K562 (cell line): ENCODE measurements at regions not wholly inside any gene's neighbourhood (a gene's known extent, or its start where the extent isn't known, plus 50 kb on each side); places are given as distances from the start of the nearest gene placed in this dataset.

Experiments
- ATAC-seq: fragments of 200-7000 bp; cut with Tn5 transposase; 3 replicates; pipeline ENCODE4 v1.9.1; 2020; ENCODE audit warnings: moderate library complexity
- BruUV-seq: library from RNA; stranded (reverse); fragments of 400-500 nt; replicated peaks from 2 replicates; lab custom pipeline; 2021; lab: Mats Ljungman, UMichigan
- CTCF ChIA-PET: fragments of 300-600 bp; formaldehyde crosslinking; extraction: SDS; loops from one replicate; lab custom pipeline; 2021; ENCODE audit warnings: low intra/inter-chr PET ratio; lab: Yijun Ruan, JAX
- POLR2A ChIA-PET: fragments of 300-600, 350-650 bp; sonication (Branson Sonifier 250); formaldehyde crosslinking; extraction: SDS; loops from one replicate; lab custom pipeline; 2021; ENCODE audit warnings: antibody characterized with exemption, inconsistent platforms; lab: Yijun Ruan, JAX
- DNase-seq, 4 experiments: peaks; one replicate each; pipeline versions ENCODE4 v3.0.0 to v3.0.0-alpha.2; 2011 to 2018; ENCODE audit warnings: low spot score in 3 of 4, mixed read lengths in 3 of 4; ENCODE audit errors: extremely low read depth in 1 of 4
- FAIRE-seq: peaks from 2 replicates; lab custom pipeline; 2011; peaks lifted over from hg19 to GRCh38; lab: Jason Lieb, UNC
- H2AFZ ChIP-seq: 2 replicates; pipeline ENCODE4 v1.6.0; 2011; ENCODE audit warnings: low read depth, low read length, control low read depth, inconsistent platforms
- H3K27ac ChIP-seq: fragments of 200-600 bp; 3 replicates; pipeline ENCODE4 v1.8.0; 2011; ENCODE audit warnings: low read depth, mild to moderate bottlenecking, control low read depth, inconsistent platforms, low read length, moderate library complexity, mixed read lengths; ENCODE audit errors: extremely low read depth
- H3K27me3 ChIP-seq, 2 experiments: fragments of 300-600 bp in 1 of 2; 2 replicates in 1 of 2; 3 replicates in 1 of 2; pipeline versions ENCODE4 v1.6.0 to v1.8.0; 2011; ENCODE audit warnings: inconsistent platforms in 2 of 2, low read length in 2 of 2, mild to moderate bottlenecking in 1 of 2, mixed read lengths in 1 of 2, moderate library complexity in 1 of 2; ENCODE audit not compliant: control insufficient read depth in 2 of 2, insufficient read depth in 2 of 2
- H3K36me3 ChIP-seq: fragments of 300-600 bp; 3 replicates; pipeline ENCODE4 v1.8.0; 2011; ENCODE audit warnings: mild to moderate bottlenecking, low read length, inconsistent platforms; ENCODE audit not compliant: control insufficient read depth, insufficient read depth
- H3K4me1 ChIP-seq, 2 experiments: fragments of 200-600 bp in 1 of 2; replicated peaks in 1 of 2; 2 replicates in 1 of 2; 3 replicates in 1 of 2; pipeline versions ENCODE4 v1.5.1 to v1.8.0; 2011; ENCODE audit warnings: inconsistent platforms in 2 of 2, low read length in 2 of 2, mild to moderate bottlenecking in 1 of 2, mixed read lengths in 1 of 2, moderate library complexity in 1 of 2; ENCODE audit not compliant: control insufficient read depth in 2 of 2, insufficient read depth in 2 of 2
- H3K4me2 ChIP-seq: 2 replicates; pipeline ENCODE4 v1.6.1; 2011; ENCODE audit warnings: low read length, control low read depth, inconsistent platforms, mixed read lengths; ENCODE audit not compliant: insufficient read depth
- H3K4me3 ChIP-seq: fragments of 200-600 bp; sonication (generic), shearing (Covaris generic); 2 replicates; pipeline ENCODE4 v1.5.1; 2016; ENCODE audit warnings: control low read depth, inconsistent platforms
- H3K79me2 ChIP-seq: fragments of 200-600 bp; 3 replicates; pipeline ENCODE4 v1.8.0; 2011; ENCODE audit warnings: low read length, inconsistent platforms; ENCODE audit not compliant: control insufficient read depth, insufficient read depth
- H3K9ac ChIP-seq, 2 experiments: 2 replicates each; pipeline versions ENCODE4 v1.6.0 to v1.6.1; 2011; ENCODE audit warnings: low read depth in 2 of 2, low read length in 2 of 2, control low read depth in 1 of 2, inconsistent platforms in 1 of 2, mild to moderate bottlenecking in 1 of 2, mixed read lengths in 1 of 2; ENCODE audit not compliant: insufficient read depth in 1 of 2
- H3K9me1 ChIP-seq: one replicate; pipeline ENCODE4 v1.6.0; 2011; ENCODE audit warnings: inconsistent platforms, mild to moderate bottlenecking, low read length, moderate library complexity; ENCODE audit not compliant: control insufficient read depth, insufficient read depth
- H3K9me3 ChIP-seq: replicated peaks from 2 replicates; pipeline ENCODE4 v1.5.1; 2011; ENCODE audit warnings: low read depth, low read length, inconsistent platforms; ENCODE audit not compliant: control insufficient read depth, insufficient read depth
- H4K20me1 ChIP-seq: replicated peaks from 2 replicates; pipeline ENCODE4 v1.6.1; 2011; ENCODE audit warnings: low read length, inconsistent platforms, mixed read lengths; ENCODE audit not compliant: control insufficient read depth, insufficient read depth
- CEBPG ChIP-seq, 3 experiments: fragments of 200-800 bp in 1 of 3; sonication (Bioruptor generic) in 1 of 3; sonication (generic) in 1 of 3; formaldehyde crosslinking in 1 of 3; IDR thresholded peaks in 2 of 3; conservative IDR thresholded peaks in 1 of 3; 2 replicates each; pipeline versions ENCODE4 v1.6.1 to v1.8.0; 2016 to 2022; ENCODE audit warnings: missing compliant biosample characterization in 2 of 3, missing genetic modification characterization in 2 of 3, mild to moderate bottlenecking in 1 of 3, missing genetic modification reagents in 1 of 3
- DDX20 ChIP-seq: fragments of 450-650 bp; IDR thresholded peaks from 2 replicates; pipeline ENCODE4 v1.6.1; 2016; ENCODE audit warnings: missing genetic modification characterization, low read depth, mild to moderate bottlenecking, missing compliant biosample characterization, moderate library complexity
- DMBX1 ChIP-seq: fragments of 250-450 bp; sonication (Bioruptor Pico); IDR thresholded peaks from 2 replicates; pipeline ENCODE4 v1.8.0; 2022; ENCODE audit warnings: inconsistent platforms, mild to moderate bottlenecking, moderate library complexity, borderline replicate concordance
- E2F6 ChIP-seq, 2 experiments: IDR thresholded peaks; 2 replicates each; pipeline ENCODE4 v1.6.1; 2011; ENCODE audit warnings: borderline replicate concordance in 1 of 2, control low read depth in 1 of 2, low read depth in 1 of 2, low read length in 1 of 2, mild to moderate bottlenecking in 1 of 2, mixed read lengths in 1 of 2, moderate library complexity in 1 of 2; ENCODE audit not compliant: insufficient read depth in 1 of 2, insufficient read length in 1 of 2, poor library complexity in 1 of 2, severe bottlenecking in 1 of 2; ENCODE audit errors: extremely low read depth in 1 of 2
- FOXK2 ChIP-seq, 2 experiments: fragments of 450-650 bp; IDR thresholded peaks in 1 of 2; conservative IDR thresholded peaks in 1 of 2; 2 replicates each; pipeline ENCODE4 v1.6.1; 2016; ENCODE audit warnings: low read depth in 2 of 2, mild to moderate bottlenecking in 1 of 2
- HNRNPUL1 ChIP-seq: fragments of 200-400 bp; formaldehyde crosslinking; IDR thresholded peaks from 2 replicates; pipeline ENCODE4 v1.6.1; 2017; ENCODE audit warnings: low read length
- MCM2 ChIP-seq: fragments of 450-650 bp; IDR thresholded peaks from 2 replicates; pipeline ENCODE4 v1.6.1; 2017; ENCODE audit warnings: low read depth, mild to moderate bottlenecking
- MTF1 ChIP-seq: fragments of 250-450 bp; sonication (Bioruptor Pico); IDR thresholded peaks from 2 replicates; pipeline ENCODE4 v1.9.0; 2021; ENCODE audit warnings: moderate library complexity, mild to moderate bottlenecking, inconsistent platforms, borderline replicate concordance
- NR2C1 ChIP-seq, 2 experiments: fragments of 450-650 bp; IDR thresholded peaks; 2 replicates each; pipeline ENCODE4 v1.6.1; 2017; ENCODE audit warnings: mild to moderate bottlenecking in 2 of 2, antibody characterized with exemption in 1 of 2, inconsistent platforms in 1 of 2, missing compliant biosample characterization in 1 of 2, missing genetic modification characterization in 1 of 2
- PYGO2 ChIP-seq: fragments of 450-650 bp; IDR thresholded peaks from 2 replicates; pipeline ENCODE4 v1.6.1; 2016; ENCODE audit warnings: mild to moderate bottlenecking, missing genetic modification characterization, moderate library complexity, missing compliant biosample characterization
- RB1 ChIP-seq: fragments of 450-650 bp; IDR thresholded peaks from 2 replicates; pipeline ENCODE4 v1.6.1; 2017; ENCODE audit warnings: low read depth, mild to moderate bottlenecking
- RBBP5 ChIP-seq: fragments of 200-600 bp; sonication (generic); IDR thresholded peaks from 2 replicates; pipeline ENCODE4 v1.6.1; 2012; ENCODE audit warnings: borderline replicate concordance, mild to moderate bottlenecking, low read length, control low read depth, inconsistent platforms; ENCODE audit not compliant: insufficient read depth, poor library complexity, severe bottlenecking
- TBP ChIP-seq: optimal IDR thresholded peaks from 2 replicates; pipeline ENCODE3; 2011; ENCODE audit warnings: low read depth, low read length, improper control_type of control experiment
- ZNF512 ChIP-seq: IDR thresholded peaks from 2 replicates; pipeline ENCODE4 v1.6.1; 2016; ENCODE audit warnings: missing genetic modification characterization, missing compliant biosample characterization
- WGBS: fragments of 100-300 bp; shearing (Covaris generic); methylation state at CpG from one replicate; pipeline ENCODE4 v1.1.6; 2016; ENCODE audit warnings: low coverage, mixed read lengths; ENCODE audit not compliant: insufficient coverage; ENCODE audit errors: missing lambda C conversion rate; 5-methylcytosine and 5-hydroxymethylcytosine counted together
- in situ Hi-C: fragments of 300-500 bp; cut with MboI; formaldehyde crosslinking; loops from 4 replicates; pipeline ENCODE4 v1.15.0; 2018; ENCODE audit warnings: inconsistent platforms, mixed read lengths
- intact Hi-C: fragments of 100-400 bp; cut with micrococcal nuclease; formaldehyde crosslinking; loops from 2 replicates; pipeline ENCODE4 v1.14.2; 2022

GRCh38 chr3:72550582-72551262, 297.5 kb downstream of the SHQ1 start:
- FAIRE-seq, result no peak
- Histone ChIP-seq H3K27me3 (no peaks in the 10 kb centered on the region), H3K4me3 (no peak overlapping the region), H2AFZ (peak overlapping the region; percentile 83; the same call in 1 of the 2 replicates), H3K9me1 (no peaks in the 10 kb centered on the region), H3K4me2 (no peak overlapping the region), H3K36me3 (no peaks in the 10 kb centered on the region), H3K4me1 (peaks cover 0 to 4% of the 10 kb centered on the region in 2 experiments; a peak in 3 of 5 replicates), H4K20me1 (no peaks in the 10 kb centered on the region), H3K79me2 (no peaks in the 10 kb centered on the region), H3K9ac (no peak overlapping the region), H3K9me3 (no peaks in the 10 kb centered on the region), H3K27ac (no peak overlapping the region)
- in situ Hi-C loops, result no loop called here
- no peak for ATAC-seq
- ChIA-PET POLR2A (no interaction called here), CTCF (no interaction called here)
- BruUV-seq, result no TSS peak
- DNase-seq, result no peak
- WGBS, result 53% methylated on average over 3 of the region's 4 CpGs
- intact Hi-C loops, result no loop called here
- no peak for TF ChIP-seq HNRNPUL1
- TF ChIP-seq NR2C1 (IDR thresholded peaks at IDR 0.05), result no peak
- no peak for TF ChIP-seq NR2C1 (tag; IDR thresholded peaks at IDR 0.05)
- TF ChIP-seq DDX20 (tag), result no peak
- TF ChIP-seq PYGO2, result 0 out of 2 replicates have a peak, but pooled peaks have one; percentile 26
- TF ChIP-seq CEBPG (CRISPR knock-in tag; IDR thresholded peaks at IDR 0.05), result no peak
- no peak for TF ChIP-seq CEBPG (tag; conservative IDR thresholded peaks at IDR 0.05 in 1 of 2, IDR thresholded peaks at IDR 0.05 in 1 of 2)
- no peak for TF ChIP-seq MCM2
- TF ChIP-seq RBBP5, result no peak
- no peak for TF ChIP-seq RB1
- TF ChIP-seq MTF1 (CRISPR knock-in tag), result no peak
- TF ChIP-seq DMBX1, result no peak
- TF ChIP-seq E2F6 (IDR thresholded peaks at IDR 0.05; ENCODE audit: borderline replicate concordance in 1 of 2, extremely low read depth in 1 of 2, insufficient read depth in 1 of 2, insufficient read length in 1 of 2, low read depth in 1 of 2, low read length in 1 of 2, poor library complexity in 1 of 2, severe bottlenecking in 1 of 2), result no peak
- TF ChIP-seq FOXK2 (conservative IDR thresholded peaks at IDR 0.05 in 1 of 2, IDR thresholded peaks at IDR 0.05 in 1 of 2; ENCODE audit: low read depth in 2 of 2), result no peak
- peak; percentile 67 for TF ChIP-seq ZNF512 (tag)
- no peak for TF ChIP-seq TBP
